SH-SY5Y (cell line): ENCODE measurements at regions not wholly inside any gene's neighbourhood (a gene's known extent, or its start where the extent isn't known, plus 50 kb on each side); places are given as distances from the start of the nearest gene placed in this dataset.

Experiments used
- GATA2 ChIP-seq: IDR thresholded peaks from 2 replicates; pipeline ENCODE4 v1.6.1; 2011; ENCODE audit warnings: mild to moderate bottlenecking, low read depth, low read length
- GATA3 ChIP-seq: IDR thresholded peaks from 2 replicates; pipeline ENCODE4 v1.6.1; 2011; ENCODE audit warnings: low read depth, mild to moderate bottlenecking, low read length, moderate library complexity

DNA sequence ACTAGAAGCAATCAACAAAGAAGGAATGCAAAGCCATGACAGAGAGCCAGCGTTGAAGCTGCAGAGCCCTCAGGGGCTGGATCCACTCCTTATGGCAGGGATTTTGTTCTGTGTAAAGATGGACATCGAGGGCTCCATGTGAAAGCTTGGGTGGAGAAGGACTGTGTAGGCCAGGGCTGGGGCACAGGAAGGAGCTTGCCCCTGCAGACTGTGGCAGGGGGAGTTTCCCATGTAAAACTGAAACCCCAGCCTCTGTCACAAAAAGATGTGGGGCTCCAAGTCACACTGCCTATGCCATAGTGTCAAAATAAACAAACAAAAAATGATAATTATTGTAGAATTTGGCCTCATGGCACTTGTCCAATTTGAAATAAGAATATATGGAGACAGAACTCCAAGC, 408.7 kb upstream of the HS6ST1 start:
- no peak for TF ChIP-seq GATA3
- no peak for TF ChIP-seq GATA2

DNA sequence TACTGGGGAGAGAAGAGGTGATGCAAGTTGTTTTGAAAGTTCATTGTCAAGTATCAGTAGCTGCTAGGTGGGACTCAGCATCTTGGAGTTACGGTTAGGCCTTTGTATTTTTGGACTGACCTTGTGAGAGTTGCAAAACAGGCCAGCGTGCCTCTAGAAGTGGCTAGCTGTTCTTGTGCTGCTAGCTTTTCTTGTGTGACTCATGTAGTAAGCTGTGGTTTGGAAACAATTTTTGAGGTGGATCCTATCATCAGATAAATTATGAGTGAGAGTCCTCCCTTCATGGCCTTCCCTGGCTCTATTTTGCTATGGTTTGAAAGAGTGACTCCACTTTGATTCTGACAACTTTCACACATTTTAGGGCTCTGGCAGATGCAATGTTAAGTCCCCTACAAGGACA, 409.2 kb upstream of the HS6ST1 start:
- TF ChIP-seq GATA2, result no peak
- no peak for TF ChIP-seq GATA3

DNA sequence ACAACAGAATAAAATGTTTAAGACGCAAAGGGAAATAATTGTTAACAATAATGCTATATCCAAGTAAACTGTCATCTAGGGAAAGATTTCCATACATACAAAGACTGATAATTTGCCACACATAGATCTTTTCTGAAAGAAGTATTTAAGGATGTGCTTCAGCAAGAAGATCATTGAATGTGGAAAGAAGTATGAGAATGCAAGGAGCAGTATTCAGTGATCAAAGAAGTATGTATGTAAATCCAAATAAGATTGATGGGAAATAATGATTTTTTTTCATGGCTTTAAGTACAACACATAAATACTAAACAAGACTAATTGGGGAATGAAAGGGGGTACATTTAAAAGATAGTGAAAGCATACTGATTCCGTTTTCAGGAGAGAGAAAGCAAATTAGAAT, 410.4 kb upstream of the HS6ST1 start:
- TF ChIP-seq GATA3, result no peak
- TF ChIP-seq GATA2, result no peak

DNA sequence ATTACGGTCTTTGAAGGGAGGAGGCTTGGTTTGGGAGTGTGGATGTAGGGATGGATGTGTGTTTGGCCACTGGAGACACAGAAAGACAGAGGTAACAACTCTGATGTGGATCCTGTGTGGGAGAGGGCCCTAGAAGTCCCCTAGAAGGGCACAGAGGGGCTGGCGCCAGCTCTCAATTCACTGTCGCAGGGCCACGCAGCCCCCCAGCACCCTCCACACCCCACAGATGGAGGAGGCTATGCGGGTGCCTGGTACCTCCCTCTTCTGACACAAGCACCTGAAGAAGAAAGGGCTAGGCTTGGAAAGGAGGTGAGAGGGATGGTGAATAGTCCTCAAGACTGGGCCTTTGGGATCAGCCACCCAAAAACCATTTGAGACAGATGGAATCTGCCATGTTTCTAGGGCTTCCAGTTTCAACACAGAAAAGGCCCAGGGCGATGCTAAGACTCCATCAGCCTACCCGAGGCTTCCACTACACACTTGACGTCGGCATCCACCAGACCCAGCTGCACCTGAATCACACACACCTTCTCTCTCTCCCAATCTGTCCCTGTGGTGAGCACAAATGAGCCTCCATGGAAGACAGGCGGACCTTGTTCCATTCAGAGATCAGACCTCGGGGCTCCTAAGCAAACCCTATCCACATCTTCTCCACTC, 413.5 kb upstream of the HS6ST1 start:
- TF ChIP-seq GATA2 (no peak), GATA3 (no peak)

DNA sequence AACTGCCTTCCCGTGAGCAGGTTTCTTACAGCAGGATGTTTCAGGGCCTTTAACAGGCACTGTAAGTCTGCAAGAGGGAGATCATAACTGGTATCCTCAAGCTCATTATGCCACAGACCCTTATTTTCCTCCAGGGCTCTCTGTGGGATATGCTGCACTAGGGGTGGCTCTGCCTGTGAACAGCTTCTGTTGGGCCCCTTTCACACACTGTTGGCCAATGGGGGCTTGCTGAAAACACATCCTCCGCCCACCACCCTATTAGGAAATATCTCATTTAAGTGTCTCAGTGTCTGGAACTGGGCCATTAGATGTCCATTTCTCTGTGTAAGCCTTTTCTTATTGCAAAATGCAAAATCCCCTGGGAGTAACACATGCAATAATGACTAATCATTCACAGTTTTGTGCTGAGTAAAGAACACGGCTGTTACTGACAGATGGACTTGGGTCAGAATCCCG, 414.3 kb upstream of the HS6ST1 start:
- TF ChIP-seq GATA2 (no peak), GATA3 (no peak)

DNA sequence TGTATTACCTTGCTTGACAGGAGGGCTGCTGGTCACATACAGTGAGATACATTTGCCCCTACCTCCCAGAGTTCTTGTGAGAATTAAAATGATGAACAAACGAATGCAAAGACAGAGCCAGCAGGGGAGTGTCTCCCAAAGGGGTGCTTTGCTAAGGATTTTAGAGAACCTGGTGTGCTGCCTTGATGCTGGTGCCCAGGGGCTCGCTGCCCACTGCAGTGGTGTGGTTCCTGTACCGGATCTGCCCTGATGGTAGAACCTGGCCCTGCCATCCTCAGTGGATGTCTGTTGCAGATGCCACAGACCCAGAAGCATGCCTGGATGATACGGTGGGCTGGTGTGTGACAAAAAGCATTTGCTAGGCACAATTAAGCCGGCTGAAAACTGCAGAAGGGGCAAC, 414.8 kb upstream of the HS6ST1 start:
- no peak for TF ChIP-seq GATA2
- no peak for TF ChIP-seq GATA3

DNA sequence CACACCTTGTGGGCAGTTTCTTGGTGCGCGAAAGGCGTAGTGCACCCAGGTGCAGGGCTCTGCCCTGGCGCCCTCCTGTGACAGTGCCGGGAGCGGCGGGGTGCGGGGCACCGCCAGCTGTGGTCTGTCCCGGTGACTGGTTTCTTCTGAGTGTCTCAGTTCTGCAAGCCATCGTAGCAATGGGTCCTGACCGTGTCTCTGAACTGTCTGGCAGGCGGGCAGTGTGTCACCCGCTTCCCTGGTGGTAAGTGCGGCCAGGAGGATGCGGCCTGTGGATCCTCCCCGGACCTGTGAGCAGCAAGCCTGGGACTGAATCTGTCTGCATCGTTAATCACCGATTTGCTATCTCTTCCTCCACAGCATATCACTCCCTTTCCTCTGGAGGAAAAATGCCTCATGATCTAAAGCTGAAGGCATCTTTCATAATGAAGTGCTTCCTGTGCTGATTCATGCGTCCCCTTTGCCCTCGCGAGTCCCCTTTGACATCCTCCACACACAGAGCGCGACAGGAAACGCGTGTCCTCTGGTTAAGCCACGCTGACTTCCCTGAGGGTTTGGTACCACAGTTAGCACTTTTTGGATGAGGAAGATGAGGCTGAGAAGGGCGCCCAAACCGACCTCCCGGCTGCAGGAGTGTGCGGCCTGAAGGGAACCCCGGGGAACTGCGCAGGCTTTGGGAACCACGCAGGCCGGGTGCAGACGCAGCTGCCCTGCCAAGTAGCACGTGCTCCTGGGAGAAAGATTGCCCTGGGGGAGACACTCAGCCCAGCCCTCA, 416.0 kb upstream of the HS6ST1 start:
- TF ChIP-seq GATA3, result no peak
- TF ChIP-seq GATA2, result no peak

DNA sequence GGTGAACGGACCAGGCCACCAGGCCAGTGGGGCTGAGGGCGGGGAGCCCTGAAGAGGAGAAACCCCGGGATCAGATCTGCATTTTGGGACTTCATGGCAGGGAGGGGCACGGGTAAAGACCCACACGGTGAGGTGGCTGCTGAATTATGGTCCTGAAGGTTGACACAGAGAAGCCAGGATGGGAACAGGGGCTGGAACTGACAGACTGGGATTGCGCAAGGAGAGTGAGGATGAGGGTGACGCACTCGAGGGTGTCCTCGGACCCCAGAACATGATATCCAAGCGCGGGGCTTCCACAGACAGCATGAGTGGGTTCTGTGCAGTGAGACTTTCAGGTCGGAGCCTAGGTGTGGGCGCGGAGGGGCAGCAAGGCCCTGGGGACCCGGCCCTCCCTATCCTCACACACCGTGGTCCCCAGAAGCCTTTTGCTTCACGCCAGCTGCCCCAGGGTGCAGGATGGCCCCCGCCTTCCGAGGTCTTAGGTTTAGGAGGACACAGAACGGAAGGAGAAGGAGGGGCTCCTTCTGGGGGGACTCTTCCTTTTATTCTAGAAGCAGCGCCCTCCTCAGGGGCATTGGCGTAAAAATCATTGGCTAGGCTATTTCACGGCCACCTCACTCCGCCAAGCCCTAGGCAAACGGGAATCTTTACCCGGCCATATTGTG, 416.8 kb upstream of the HS6ST1 start:
- TF ChIP-seq GATA2 (no peak), GATA3 (no peak)

DNA sequence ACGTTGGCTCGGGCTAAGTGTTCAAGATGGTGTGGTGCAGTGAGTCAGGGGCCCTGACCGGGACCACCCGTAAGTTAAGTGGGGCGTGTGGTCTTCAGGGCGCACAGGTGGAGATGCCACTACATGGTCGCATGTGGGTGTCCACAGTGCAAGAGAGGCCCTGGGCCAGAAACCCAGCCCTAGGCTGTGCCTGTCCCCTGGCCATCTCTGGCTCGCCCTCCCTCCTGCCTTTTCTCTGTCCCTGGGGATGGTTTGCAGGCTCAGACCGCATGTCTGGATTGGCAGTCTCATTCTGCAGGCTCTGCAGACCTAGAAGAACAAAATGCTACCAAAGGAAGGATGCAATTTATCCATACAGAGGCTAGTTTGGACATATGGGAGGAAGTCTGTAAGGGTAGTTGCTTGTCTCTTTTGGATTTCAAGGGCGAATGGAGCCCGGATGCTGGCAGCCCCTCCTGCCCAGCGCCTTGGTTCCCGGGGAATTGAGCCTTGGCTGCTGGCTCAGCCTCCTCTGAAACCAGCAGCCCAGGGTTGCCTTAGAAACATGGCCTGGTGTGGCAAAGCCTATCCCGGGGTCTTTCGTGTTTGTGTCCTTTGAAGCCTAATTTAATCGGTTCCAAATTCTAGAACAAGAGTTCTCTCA, 417.5 kb upstream of the HS6ST1 start:
- TF ChIP-seq GATA3, result no peak
- no peak for TF ChIP-seq GATA2

DNA sequence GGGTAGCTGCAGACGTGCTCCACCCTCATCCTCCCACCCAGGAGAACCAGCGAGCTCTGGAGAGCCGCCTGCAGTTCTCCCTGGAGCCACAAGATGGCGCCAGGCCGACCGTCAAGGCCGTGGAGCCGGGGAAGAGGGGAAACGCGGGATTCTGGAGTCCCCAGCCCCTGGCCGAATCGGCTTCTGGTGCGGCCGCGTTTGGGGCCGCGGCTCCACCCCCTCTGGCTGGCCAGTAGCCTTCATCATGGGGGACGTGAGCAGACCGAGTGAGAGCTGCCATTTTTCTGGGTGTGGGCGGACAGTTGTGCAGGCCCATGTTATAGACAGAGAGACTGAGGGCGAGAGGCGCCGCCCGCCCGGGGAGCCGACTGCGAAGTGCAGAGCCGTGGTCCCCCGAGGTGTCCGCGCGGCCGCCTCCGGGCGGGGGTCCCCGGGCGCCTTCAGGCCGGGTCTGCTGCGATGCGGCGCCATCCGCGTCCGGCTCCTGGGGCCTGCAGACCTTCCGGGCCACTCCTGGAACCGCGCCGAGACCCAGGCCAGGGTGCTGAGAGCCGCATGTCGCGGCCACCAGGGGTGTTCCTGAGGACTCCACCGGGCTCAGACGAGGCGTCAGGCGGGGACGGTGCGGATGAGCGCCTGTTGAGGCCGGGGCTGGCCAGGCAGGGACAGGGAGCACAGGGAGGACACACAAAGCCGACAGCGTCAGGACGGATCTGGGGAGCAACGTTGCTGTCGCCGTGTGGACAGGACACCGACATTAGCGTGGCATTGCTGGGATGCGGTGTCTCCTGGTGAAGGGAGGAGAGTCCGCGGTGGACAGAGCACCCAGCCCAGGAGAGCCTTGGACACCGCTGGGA, 418.2 kb upstream of the HS6ST1 start:
- TF ChIP-seq GATA2 (no peak; the same call in 1 of the 2 replicates), GATA3 (no peak)

DNA sequence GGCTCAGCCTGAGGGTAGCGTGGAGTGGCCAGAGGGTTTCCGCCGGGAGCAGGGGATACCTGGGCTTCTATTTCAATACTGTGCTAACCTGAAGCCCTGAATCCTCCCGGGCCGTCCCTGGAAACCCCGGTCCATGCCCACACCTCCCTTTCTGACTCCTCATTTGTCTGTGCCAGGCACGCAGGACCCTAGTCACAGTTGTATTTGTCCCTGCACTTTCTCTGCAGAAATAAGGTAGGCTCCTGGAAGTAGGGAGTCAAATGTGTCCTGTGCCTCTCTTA, 418.8 kb upstream of the HS6ST1 start:
- TF ChIP-seq GATA3 (no peak), GATA2 (no peak)

DNA sequence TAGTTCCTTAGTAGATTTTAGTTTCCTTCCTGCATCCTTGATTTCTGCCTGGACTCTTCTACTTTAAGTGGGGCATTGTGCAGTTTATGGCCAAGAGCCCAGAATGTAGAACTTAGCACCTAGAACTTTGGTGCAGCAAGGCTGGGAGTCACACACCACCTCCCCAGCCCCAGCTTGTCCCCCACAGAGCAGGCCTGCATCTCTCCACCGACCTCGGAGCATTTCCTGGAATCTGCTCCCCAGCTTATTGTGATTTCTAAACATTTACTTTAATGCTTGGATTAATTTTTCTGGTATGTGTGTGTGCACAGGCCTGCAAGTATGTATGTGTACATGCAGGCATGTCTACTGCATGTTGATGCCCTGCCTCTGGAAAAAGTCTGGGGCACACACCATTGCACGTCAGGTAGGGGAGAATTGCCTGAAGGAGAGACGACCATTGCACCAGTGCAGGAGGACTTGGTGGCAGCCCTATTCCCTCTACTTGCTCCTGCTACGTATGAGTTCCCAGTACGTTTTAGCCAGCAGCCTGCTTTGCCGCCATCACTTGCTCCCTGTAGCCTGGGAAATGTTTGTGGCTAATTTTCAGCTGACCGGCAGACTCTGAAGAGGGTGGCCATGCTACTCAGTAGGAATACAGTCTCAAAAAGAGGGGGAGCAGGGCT, 419.9 kb upstream of the HS6ST1 start:
- TF ChIP-seq GATA2 (no peak), GATA3 (no peak)

DNA sequence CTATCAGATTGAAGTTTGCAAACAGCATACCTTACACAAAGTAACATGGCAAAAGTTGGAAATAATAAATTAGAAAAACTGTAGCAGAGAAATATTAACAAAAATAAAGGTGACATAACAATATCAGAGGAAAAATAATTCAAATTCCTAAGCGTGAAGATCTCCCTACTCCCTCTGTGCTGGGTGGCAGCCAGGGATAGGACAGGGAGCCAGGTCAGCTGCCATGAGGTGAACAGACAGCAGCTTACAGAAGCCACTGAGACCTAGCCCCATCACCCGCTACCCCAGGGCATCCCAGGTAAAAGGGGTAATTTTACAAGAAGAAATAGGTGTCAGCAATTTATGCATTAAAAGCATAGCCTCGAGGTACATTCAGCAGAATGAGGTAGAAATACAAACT, 423.8 kb upstream of the HS6ST1 start:
- TF ChIP-seq GATA2 (no peak), GATA3 (no peak)
